ENCODE measurements at regions not wholly inside any gene's neighbourhood (a gene's known extent, or its start where the extent isn't known, plus 50 kb on each side); places are given as distances from the start of the nearest gene placed in this dataset.

DNA sequence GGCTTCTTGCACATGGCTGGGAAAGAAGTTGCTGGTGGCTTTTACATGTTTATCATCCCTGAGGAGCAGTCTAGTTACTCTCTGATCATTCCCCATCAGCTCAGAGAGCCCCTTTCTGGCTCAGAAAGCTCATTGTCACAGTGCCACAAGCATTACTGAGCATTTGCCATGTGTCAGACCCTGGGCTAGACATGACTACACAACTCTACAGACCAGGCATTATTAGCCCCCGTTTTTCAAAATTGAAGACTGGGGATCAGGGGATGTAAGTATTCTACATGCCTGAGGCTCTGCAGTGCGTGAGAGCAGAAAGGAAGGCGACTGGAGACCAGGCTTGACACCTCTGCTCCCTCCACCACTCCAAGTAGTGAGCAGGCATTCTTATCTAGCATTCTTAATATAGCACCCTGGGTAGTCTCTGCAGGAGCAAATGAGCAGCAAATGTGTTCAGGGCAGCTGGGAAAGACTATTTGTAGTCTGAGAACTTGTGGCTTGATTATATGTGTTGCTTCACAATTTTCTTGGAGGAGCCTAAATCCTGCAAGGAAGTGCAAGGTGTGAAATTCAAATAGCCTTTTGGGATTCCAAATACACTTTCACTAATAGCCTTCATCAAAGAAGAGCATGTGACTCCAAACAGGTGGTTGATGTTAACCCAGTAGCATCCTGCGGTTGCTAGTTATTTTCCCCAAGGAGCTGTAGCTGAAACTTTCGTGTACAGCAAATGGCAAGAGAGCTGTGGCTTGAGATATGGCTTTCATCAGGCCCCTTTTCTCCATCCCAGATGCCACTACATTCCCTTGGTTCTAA, 143.2 kb downstream of the DDX1 start:
- peaks cover 5% of the 10 kb centered on the region for H3K36me3 Mint-ChIP-seq (ENCODE audit: insufficient read depth, unreplicated experiment)
- H3K4me1 ChIP-seq: peaks cover 45% of the 10 kb centered on the region
- POLR2A ChIA-PET: no interaction called here
- H3K36me3 ChIP-seq (ENCODE audit: control insufficient read depth, insufficient read depth, low read length): no peaks in the 10 kb centered on the region
- H3K27me3 ChIP-seq (replicated peaks; ENCODE audit: control insufficient read depth, insufficient read depth, low read length): no peaks in the 10 kb centered on the region
- no TSS peak for BruUV-seq (replicated peaks)
- no peaks in the 10 kb centered on the region for H3K27me3 Mint-ChIP-seq (ENCODE audit: insufficient read depth, unreplicated experiment)
- no peak overlapping the region for H3K4me3 Mint-ChIP-seq (ENCODE audit: unreplicated experiment)
- no peak overlapping the region for H3K4me3 ChIP-seq (ENCODE audit: low read depth, low read length)
- H3K9me3 Mint-ChIP-seq (ENCODE audit: unreplicated experiment): no peaks in the 10 kb centered on the region
- peak overlapping the region; percentile 46 for H3K27ac Mint-ChIP-seq (ENCODE audit: unreplicated experiment)
- peaks cover 46% of the 10 kb centered on the region for H3K4me1 Mint-ChIP-seq (ENCODE audit: low read depth, unreplicated experiment)
- DNase-seq: no peak
- no peaks in the 10 kb centered on the region for H3K9me3 ChIP-seq
- intact Hi-C loops (cut with micrococcal nuclease; ENCODE audit: unreplicated experiment): loop anchor here (1.0 to 5.0 kb wide), 6 partner anchors 12 to 98 kb away; no protein-coding TSS in a partner anchor
- CTCF ChIA-PET: interaction anchor here (1.1 to 1.2 kb wide), 2 partner anchors 12 to 205 kb away, joined by 3 to 4 read pairs; partner anchors contain the start of gene MYCN
- TF ChIP-seq, protein P1, sequence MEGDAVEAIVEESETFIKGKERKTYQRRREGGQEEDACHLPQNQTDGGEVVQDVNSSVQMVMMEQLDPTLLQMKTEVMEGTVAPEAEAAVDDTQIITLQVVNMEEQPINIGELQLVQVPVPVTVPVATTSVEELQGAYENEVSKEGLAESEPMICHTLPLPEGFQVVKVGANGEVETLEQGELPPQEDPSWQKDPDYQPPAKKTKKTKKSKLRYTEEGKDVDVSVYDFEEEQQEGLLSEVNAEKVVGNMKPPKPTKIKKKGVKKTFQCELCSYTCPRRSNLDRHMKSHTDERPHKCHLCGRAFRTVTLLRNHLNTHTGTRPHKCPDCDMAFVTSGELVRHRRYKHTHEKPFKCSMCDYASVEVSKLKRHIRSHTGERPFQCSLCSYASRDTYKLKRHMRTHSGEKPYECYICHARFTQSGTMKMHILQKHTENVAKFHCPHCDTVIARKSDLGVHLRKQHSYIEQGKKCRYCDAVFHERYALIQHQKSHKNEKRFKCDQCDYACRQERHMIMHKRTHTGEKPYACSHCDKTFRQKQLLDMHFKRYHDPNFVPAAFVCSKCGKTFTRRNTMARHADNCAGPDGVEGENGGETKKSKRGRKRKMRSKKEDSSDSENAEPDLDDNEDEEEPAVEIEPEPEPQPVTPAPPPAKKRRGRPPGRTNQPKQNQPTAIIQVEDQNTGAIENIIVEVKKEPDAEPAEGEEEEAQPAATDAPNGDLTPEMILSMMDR (IDR thresholded peaks at IDR 0.05; ENCODE audit: insufficient read depth in 1 of 2, low read depth in 1 of 2, low read length in 1 of 2, severe bottlenecking in 1 of 2, unreplicated experiment in 1 of 2): no peak

GRCh38 chr2:15735484-15736326, 144.0 kb downstream of the DDX1 start:
- Histone ChIP-seq H3K4me1 (peaks cover 42% of the 10 kb centered on the region), H3K36me3 (ENCODE audit: control insufficient read depth, insufficient read depth, low read length) (no peaks in the 10 kb centered on the region), H3K27me3 (replicated peaks; ENCODE audit: control insufficient read depth, insufficient read depth, low read length) (no peaks in the 10 kb centered on the region), H3K4me3 (ENCODE audit: low read depth, low read length) (no peak overlapping the region), H3K9me3 (no peaks in the 10 kb centered on the region)
- TF ChIP-seq, protein P1 (IDR thresholded peaks at IDR 0.05; ENCODE audit: insufficient read depth in 1 of 2, low read depth in 1 of 2, low read length in 1 of 2, severe bottlenecking in 1 of 2, unreplicated experiment in 1 of 2): no peak
- no peak for DNase-seq
- CTCF ChIA-PET: no interaction called here
- Mint-ChIP-seq H3K4me3 (ENCODE audit: unreplicated experiment) (no peak overlapping the region), H3K4me1 (ENCODE audit: low read depth, unreplicated experiment) (peaks cover 42% of the 10 kb centered on the region), H3K27ac (ENCODE audit: unreplicated experiment) (no peak overlapping the region), H3K36me3 (ENCODE audit: insufficient read depth, unreplicated experiment) (peaks cover 5% of the 10 kb centered on the region), H3K9me3 (ENCODE audit: unreplicated experiment) (no peaks in the 10 kb centered on the region), H3K27me3 (ENCODE audit: insufficient read depth, unreplicated experiment) (no peaks in the 10 kb centered on the region)
- intact Hi-C loops (cut with micrococcal nuclease; ENCODE audit: unreplicated experiment): no loop called here
- BruUV-seq (replicated peaks): no TSS peak
- POLR2A ChIA-PET: no interaction called here

DNA sequence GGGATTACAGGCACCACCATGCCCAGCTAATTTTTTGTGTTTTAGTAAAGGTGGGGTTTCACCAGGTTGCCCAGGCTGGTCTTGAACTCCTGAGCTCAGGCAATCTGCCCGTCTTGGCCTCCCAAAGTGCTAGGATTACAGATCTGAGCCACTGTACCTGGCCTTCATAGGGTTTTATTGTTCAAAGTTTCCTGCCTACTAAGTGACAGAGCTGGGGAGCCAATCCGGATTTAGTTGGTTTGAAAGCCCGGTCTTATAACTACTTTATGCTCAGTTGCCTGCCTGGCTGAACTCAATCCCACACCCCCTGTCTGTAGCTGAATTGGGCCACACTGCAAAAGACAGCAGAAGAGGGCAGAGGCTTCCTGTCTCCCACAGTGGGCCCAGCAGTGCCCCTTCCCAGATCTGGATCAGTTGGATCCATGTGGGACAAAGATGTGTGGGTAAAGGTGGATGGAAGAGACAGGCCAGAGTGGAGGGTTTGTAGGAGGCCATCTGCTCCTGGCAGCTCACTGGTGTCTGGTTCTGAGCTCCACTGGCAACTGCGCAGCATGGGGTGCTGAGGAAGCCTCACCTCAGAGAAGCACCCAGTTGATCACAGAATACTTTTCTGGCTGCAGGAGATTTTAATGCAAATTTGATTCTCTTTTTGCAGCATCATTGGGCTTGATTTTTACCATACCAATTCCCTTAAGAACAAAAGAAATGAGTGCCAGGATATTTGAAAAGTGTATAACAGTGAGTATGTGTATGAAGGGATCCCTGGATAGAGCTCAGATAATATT, 144.9 kb downstream of the DDX1 start:
- Mint-ChIP-seq H3K36me3 (ENCODE audit: insufficient read depth, unreplicated experiment) (peaks cover 5% of the 10 kb centered on the region), H3K4me3 (ENCODE audit: unreplicated experiment) (no peak overlapping the region), H3K4me1 (ENCODE audit: low read depth, unreplicated experiment) (peaks cover 41% of the 10 kb centered on the region), H3K9me3 (ENCODE audit: unreplicated experiment) (peaks cover 4% of the 10 kb centered on the region), H3K27me3 (ENCODE audit: insufficient read depth, unreplicated experiment) (no peaks in the 10 kb centered on the region), H3K27ac (ENCODE audit: unreplicated experiment) (no peak overlapping the region)
- H3K4me1 ChIP-seq: peaks cover 42% of the 10 kb centered on the region
- ChIA-PET CTCF (no interaction called here), POLR2A (no interaction called here)
- no TSS peak for BruUV-seq (replicated peaks)
- DNase-seq: no peak
- no peak overlapping the region for H3K4me3 ChIP-seq (ENCODE audit: low read depth, low read length)
- TF ChIP-seq, protein P1 (IDR thresholded peaks at IDR 0.05; ENCODE audit: insufficient read depth in 1 of 2, low read depth in 1 of 2, low read length in 1 of 2, severe bottlenecking in 1 of 2, unreplicated experiment in 1 of 2): no peak
- intact Hi-C loops (cut with micrococcal nuclease; ENCODE audit: unreplicated experiment): no loop called here
- H3K9me3 ChIP-seq: no peaks in the 10 kb centered on the region
- H3K27me3 ChIP-seq (replicated peaks; ENCODE audit: control insufficient read depth, insufficient read depth, low read length): no peaks in the 10 kb centered on the region
- H3K36me3 ChIP-seq (ENCODE audit: control insufficient read depth, insufficient read depth, low read length): no peaks in the 10 kb centered on the region
